Brain microvascular endothelial cell (primary cell): ENCODE measurements at regions not wholly inside any gene's neighbourhood (a gene's known extent, or its start where the extent isn't known, plus 50 kb on each side); places are given as distances from the start of the nearest gene placed in this dataset.
"Not testable (repeated sequence)": the region's sequence is repeated elsewhere in the genome, so short reads cannot be mapped to it uniquely, and the experiment has no call there.

Experiments
- DNase-seq: peaks from one replicate; pipeline ENCODE4 v3.0.0-alpha.2; 2020
- H3K27ac ChIP-seq: fragments of 250-450 bp; sonication (Bioruptor Pico); 2 replicates; pipeline ENCODE4 v1.5.1; 2020; ENCODE audit warnings: mild to moderate bottlenecking, moderate library complexity
- H3K27me3 ChIP-seq: fragments of 250-450 bp; sonication (Bioruptor Pico); replicated peaks from 2 replicates; pipeline ENCODE4 v1.5.1; 2020; ENCODE audit warnings: mild to moderate bottlenecking
- H3K36me3 ChIP-seq: fragments of 250-450 bp; sonication (Bioruptor Pico); replicated peaks from 2 replicates; pipeline ENCODE4 v1.5.1; 2020; ENCODE audit warnings: mild to moderate bottlenecking
- H3K4me3 ChIP-seq: 2 replicates; pipeline ENCODE4 v1.5.1; 2011; ENCODE audit warnings: low read depth, mild to moderate bottlenecking, control low read depth, low read length, moderate library complexity
- CTCF ChIP-seq: IDR thresholded peaks from 2 replicates; pipeline ENCODE4 v1.5.1; 2011; ENCODE audit warnings: low read depth, mild to moderate bottlenecking, moderate library complexity, low read length, control low read depth, inconsistent platforms; ENCODE audit errors: missing control alignments
- in situ Hi-C: cut with HindIII; loops from 2 replicates; pipeline ENCODE4 v1.10.0; 2017; ENCODE audit warnings: low sequenced_read_pairs, low pct_ligation_motif_present

- H3K27ac ChIP-seq, H3K4me3 ChIP-seq, DNase-seq, H3K27me3 ChIP-seq, in situ Hi-C loops, H3K36me3 ChIP-seq: not testable (repeated sequence)
These were observed 101.2 kb downstream of the PROP1 start for GRCh38 chr5:177894681-177895453.

DNA sequence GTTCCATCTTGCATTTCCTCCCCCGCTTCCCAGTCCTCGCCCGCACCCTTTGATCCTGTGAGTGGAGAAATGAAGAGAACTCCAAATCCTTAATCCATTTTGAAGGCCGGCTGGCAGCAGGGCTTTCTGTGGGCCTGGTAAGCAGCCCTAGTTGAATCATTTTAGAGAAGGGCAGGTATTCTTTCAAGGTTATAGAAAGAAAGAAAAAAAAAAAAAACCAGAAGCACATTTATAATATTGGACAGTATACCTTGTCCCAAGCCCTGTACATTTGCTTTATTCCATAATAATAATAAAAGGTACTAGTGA is 103.7 kb downstream of the PROP1 start:
- H3K27me3 ChIP-seq, H3K4me3 ChIP-seq, DNase-seq, in situ Hi-C loops, H3K27ac ChIP-seq, H3K36me3 ChIP-seq: not testable (repeated sequence)

GRCh38 chr5:177891547-177892356 is 104.3 kb downstream of the PROP1 start:
- H3K27ac ChIP-seq, H3K4me3 ChIP-seq, H3K36me3 ChIP-seq, in situ Hi-C loops, H3K27me3 ChIP-seq: not testable (repeated sequence)
- TF ChIP-seq CTCF, result peak; percentile 16
- peak; percentile 17 for DNase-seq

GRCh38 chr5:177883295-177883694 is 100.6 kb upstream of the FAM153A start:
- H3K36me3 ChIP-seq, DNase-seq, in situ Hi-C loops, H3K4me3 ChIP-seq, H3K27ac ChIP-seq, H3K27me3 ChIP-seq: not testable (repeated sequence)

GRCh38 chr5:177875900-177876238 is 93.2 kb upstream of the FAM153A start:
- H3K27me3 ChIP-seq, H3K36me3 ChIP-seq, DNase-seq, H3K27ac ChIP-seq, in situ Hi-C loops: not testable (repeated sequence)
- H3K4me3 ChIP-seq, result peak overlapping the region; percentile 50

- DNase-seq, H3K36me3 ChIP-seq, H3K27me3 ChIP-seq, H3K27ac ChIP-seq, in situ Hi-C loops: not testable (repeated sequence)
- H3K4me3 ChIP-seq, result peak overlapping the region; percentile 22
These were observed 92.6 kb upstream of the FAM153A start for GRCh38 chr5:177875013-177875899.

GRCh38 chr5:177863822-177864446 is 81.2 kb upstream of the FAM153A start:
- DNase-seq, in situ Hi-C loops, H3K27me3 ChIP-seq, H3K27ac ChIP-seq, H3K4me3 ChIP-seq, H3K36me3 ChIP-seq: not testable (repeated sequence)

- H3K27ac ChIP-seq, H3K4me3 ChIP-seq, in situ Hi-C loops, H3K36me3 ChIP-seq, H3K27me3 ChIP-seq, DNase-seq: not testable (repeated sequence)
These were observed 75.0 kb upstream of the FAM153A start for GRCh38 chr5:177857642-177858200.

DNA sequence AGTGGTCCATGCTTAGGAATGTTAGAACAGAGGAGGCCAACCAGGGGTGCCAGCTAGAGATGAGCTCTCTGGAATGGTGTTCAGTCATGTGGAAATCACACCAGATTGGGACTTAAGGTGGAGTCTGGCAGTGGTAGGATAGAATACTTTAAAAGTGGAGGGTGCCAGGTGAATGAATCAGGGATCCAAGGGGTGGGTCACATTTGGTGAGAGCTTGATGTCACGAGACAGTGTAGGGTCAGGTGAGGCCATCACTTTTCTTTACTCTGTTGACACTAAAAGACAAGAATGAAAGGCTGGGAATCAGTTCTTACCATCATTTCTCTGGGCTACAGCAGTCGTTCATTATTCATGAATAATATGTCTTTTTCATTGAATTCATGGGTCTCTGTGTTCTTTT is 73.8 kb upstream of the FAM153A start:
- DNase-seq, H3K27me3 ChIP-seq, H3K36me3 ChIP-seq, in situ Hi-C loops, H3K27ac ChIP-seq, H3K4me3 ChIP-seq: not testable (repeated sequence)

- H3K27ac ChIP-seq, H3K27me3 ChIP-seq, H3K36me3 ChIP-seq, DNase-seq, in situ Hi-C loops, H3K4me3 ChIP-seq: not testable (repeated sequence)
These were observed 65.2 kb upstream of the FAM153A start for GRCh38 chr5:177847914-177848313.

DNA sequence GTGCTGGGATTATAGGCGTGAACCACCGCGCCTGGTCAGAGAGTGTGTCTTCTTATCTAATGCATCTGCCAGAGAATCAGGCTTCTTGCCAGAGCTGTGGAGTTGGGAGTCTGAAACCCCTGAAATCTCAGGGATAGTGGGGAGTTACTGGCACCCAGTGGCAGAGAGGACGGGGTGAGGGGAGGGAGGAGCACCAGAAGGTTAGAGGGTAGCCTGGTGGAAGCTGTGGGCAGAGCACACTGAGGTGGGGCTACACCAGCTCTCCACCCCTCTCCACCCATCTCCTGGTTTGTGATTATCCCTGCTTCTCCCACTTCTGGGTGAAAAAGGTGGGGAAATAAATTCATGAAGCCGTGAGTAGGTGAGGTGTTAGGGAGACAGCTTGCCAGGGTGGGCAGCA is 63.9 kb upstream of the FAM153A start:
- DNase-seq, H3K36me3 ChIP-seq, H3K4me3 ChIP-seq, H3K27me3 ChIP-seq, H3K27ac ChIP-seq, in situ Hi-C loops: not testable (repeated sequence)

DNA sequence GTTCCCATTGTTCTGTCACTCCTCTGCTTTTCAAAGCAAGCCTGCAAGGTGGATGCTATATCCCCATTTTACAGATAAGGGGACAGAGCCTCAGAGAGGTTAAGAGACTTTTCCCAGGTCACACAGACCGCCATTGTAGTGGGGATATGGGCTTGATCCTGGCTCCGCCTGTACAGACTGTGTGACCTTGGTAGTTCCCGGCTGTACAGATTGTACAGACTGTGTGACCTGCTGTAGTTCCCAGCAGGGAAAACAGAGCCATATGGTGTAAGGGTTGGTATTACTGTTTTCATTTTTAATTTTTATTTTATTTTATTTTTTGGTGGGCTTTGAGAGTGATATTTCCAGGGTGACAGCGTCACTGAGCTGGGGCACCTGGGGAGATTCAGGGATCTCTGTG is 63.2 kb upstream of the FAM153A start:
- H3K36me3 ChIP-seq, H3K27me3 ChIP-seq, DNase-seq, in situ Hi-C loops, H3K4me3 ChIP-seq, H3K27ac ChIP-seq: not testable (repeated sequence)
